Natural killer cell treated with Interleukin-12 subunit alpha and Interleukin-12 subunit beta and Interleukin-15 and Interleukin-18, amount 100 ng/mL, for 72 hours (primary cell): ENCODE measurements at regions not wholly inside any gene's neighbourhood (a gene's known extent, or its start where the extent isn't known, plus 50 kb on each side); places are given as distances from the start of the nearest gene placed in this dataset.

Experiments used
- ATAC-seq, 2 donors: fragments of 150-1000 bp; cut with Tn5 transposase in 1 of 2; sonication (Bioruptor Pico), chemical (Tn5 transposase) in 1 of 2; 2 replicates each; pipeline ENCODE4 v1.10.0; 2021
- DNase-seq: peaks from one replicate; pipeline ENCODE4 v3.0.0; 2022; ENCODE audit warnings: low spot score
- H3K27ac Mint-ChIP-seq, 2 donors: 1 replicate in 1 of 2; 2 replicates in 1 of 2; pipeline ENCODE4 v1.8.0; 2022; ENCODE audit warnings: mixed read lengths in 2 of 2, mild to moderate bottlenecking in 1 of 2, moderate library complexity in 1 of 2
- H3K27me3 Mint-ChIP-seq, 2 donors: 1 replicate in 1 of 2; 2 replicates in 1 of 2; pipeline ENCODE4 v1.8.0; 2022; ENCODE audit warnings: mixed read lengths in 2 of 2
- H3K36me3 Mint-ChIP-seq: one replicate; pipeline ENCODE4 v1.8.0; 2022; ENCODE audit warnings: mixed read lengths
- H3K4me1 Mint-ChIP-seq, 2 donors: 1 replicate in 1 of 2; 2 replicates in 1 of 2; pipeline ENCODE4 v1.8.0; 2022; ENCODE audit warnings: low read depth in 2 of 2, mixed read lengths in 2 of 2, mild to moderate bottlenecking in 1 of 2
- H3K4me3 Mint-ChIP-seq: one replicate; pipeline ENCODE4 v1.8.0; 2022; ENCODE audit warnings: mixed read lengths
- H3K9me3 Mint-ChIP-seq: 2 replicates; pipeline ENCODE4 v1.8.0; 2022; ENCODE audit warnings: mixed read lengths

DNA sequence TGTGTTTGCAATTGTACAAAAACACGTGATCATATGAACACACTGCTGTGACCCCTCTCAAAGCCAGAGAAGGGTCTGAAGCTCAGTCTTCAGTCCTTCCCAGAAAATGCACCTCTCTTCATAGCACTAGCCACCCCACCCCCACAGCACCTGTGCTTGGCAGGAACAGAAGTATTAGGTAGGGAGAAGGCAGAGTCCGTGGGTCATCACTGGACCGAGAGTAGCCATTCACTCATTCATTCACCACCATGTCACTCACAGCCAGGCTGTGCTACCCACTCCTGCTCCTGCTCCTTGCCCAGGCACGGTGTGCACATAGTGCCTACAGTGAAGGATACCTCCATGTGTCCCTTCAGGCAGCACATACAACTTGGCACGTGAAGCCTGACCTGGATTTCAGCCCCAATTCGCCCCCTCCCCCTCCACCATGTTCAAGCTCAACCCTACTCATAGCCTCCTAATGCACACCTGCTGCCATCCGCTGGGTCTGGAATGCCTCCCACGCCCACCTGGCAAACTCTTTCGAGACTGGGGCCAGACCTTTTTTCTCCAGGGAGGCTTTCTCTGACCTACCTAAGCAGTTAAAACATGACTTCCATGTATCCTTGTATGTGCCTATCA is 81.9 kb upstream of the GALNT2 start:
- H3K27ac Mint-ChIP-seq: no peak overlapping the region
- H3K27me3 Mint-ChIP-seq: peaks cover 13 to 28% of the 10 kb centered on the region in 2 donors
- no peaks in the 10 kb centered on the region for H3K4me1 Mint-ChIP-seq
- H3K4me3 Mint-ChIP-seq: no peak overlapping the region
- H3K9me3 Mint-ChIP-seq: no peaks in the 10 kb centered on the region
- DNase-seq: no peak
- H3K36me3 Mint-ChIP-seq: no peaks in the 10 kb centered on the region
- peak in 1 of 2 donors; percentile 31 for ATAC-seq

DNA sequence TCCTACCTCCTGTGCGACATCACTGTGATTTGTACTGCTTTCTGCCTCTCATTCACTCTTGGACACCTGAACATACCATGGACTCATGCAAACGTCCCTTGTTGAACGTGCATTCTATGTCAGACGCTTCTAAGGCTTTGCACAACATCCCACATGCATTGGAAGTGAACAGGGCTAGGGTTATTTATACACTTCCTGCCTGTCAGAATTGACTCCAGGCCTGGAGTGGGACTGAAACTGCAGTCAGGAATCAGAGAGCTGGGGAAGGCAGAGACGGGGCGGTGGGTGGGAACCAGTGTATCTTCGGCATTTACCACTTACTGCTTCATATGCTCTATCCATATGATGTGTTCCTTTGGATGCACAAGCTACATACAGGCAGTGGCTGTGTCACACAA is 81.4 kb upstream of the GALNT2 start:
- H3K27ac Mint-ChIP-seq: no peak overlapping the region

DNA sequence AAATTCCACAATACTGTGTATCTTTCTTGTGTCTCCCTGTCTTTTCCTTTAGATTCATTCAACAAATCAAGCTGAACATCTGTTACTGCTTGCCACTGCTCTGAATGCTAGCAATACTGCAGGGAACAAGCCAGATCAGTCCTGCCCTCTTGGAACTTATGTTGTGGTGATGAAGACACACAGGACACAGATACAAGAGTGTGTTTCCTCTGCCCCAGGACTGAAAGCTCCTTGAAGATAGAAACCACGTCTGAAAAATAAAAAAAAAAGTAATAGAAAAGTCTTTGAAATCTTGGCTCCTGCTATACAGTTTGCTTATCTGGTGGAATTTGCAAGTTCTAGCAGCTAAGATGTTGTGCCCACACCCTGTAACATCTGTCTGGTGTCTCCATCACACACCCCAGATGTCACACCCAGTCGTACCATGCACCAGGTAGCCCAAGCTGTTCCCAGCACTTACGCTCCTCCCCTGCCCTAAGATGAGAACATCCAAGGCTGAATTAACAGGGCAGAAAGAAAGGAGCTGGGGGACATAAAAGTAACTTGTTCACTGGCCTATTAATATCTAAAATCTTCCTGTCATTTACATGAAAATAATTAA is 80.2 kb upstream of the GALNT2 start:
- Mint-ChIP-seq H3K4me1 (no peaks in the 10 kb centered on the region), H3K36me3 (no peaks in the 10 kb centered on the region), H3K27me3 (peaks cover 11 to 27% of the 10 kb centered on the region in 2 donors), H3K27ac (no peak overlapping the region), H3K9me3 (no peaks in the 10 kb centered on the region), H3K4me3 (no peak overlapping the region)
- no peak for DNase-seq
- ATAC-seq: no peak

More for the DNA sequence above, 81.4 kb upstream of the GALNT2 start:
- no peaks in the 10 kb centered on the region for H3K9me3 Mint-ChIP-seq
- H3K36me3 Mint-ChIP-seq: no peaks in the 10 kb centered on the region
- ATAC-seq (no peak), DNase-seq (no peak)
- H3K4me1 Mint-ChIP-seq: no peaks in the 10 kb centered on the region
- H3K4me3 Mint-ChIP-seq: no peak overlapping the region
- H3K27me3 Mint-ChIP-seq: peaks cover 11 to 24% of the 10 kb centered on the region in 2 donors

DNA sequence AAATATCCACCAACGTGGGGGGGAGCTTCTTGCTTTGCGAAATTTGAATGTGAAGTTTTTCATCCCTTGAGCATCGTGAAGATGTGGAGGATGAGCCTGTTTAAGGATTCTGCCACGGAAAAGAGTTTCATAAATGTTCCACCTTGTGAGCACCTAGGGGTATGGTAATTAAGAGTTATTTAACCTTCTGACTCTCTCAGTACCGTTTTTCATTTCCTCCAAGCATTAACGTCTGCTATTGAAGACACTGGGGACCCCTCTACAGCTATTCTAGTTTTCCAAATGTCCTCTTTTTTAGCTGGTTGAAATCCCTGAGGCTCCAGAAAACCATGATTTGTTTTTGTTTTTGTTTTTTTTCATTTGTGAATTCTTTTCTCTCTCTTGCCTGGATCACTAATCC is 79.1 kb upstream of the GALNT2 start:
- no peak for DNase-seq
- Mint-ChIP-seq H3K27ac (no peak overlapping the region), H3K36me3 (no peaks in the 10 kb centered on the region)

DNA sequence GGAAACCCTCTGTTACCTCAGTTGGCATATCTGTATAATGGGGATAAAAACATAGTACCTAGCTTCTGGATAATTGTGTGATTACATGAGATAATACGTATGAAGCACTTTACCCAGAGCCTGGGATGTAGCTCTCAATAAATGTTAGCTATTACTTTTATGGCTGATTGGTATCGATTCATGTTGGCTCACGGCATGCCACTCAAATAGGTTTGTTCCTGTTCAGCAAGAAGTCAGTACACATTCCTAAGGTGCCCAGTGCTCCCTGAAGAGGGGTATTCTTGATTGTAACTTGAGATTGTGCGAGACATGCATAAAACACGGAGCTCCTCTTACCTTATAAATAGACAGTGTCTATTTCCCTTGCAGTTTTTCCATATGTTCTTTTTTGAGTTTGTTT is 78.5 kb upstream of the GALNT2 start:
- Mint-ChIP-seq H3K4me1 (no peaks in the 10 kb centered on the region), H3K36me3 (no peaks in the 10 kb centered on the region), H3K4me3 (no peak overlapping the region), H3K27ac (no peak overlapping the region), H3K9me3 (no peaks in the 10 kb centered on the region), H3K27me3 (peaks cover 9 to 16% of the 10 kb centered on the region in 2 donors)
- DNase-seq: no peak
- ATAC-seq: no peak

More for the DNA sequence above, 79.1 kb upstream of the GALNT2 start:
- Mint-ChIP-seq H3K9me3 (no peaks in the 10 kb centered on the region), H3K4me3 (no peak overlapping the region), H3K4me1 (no peaks in the 10 kb centered on the region), H3K27me3 (peaks cover 9 to 18% of the 10 kb centered on the region in 2 donors)
- ATAC-seq: no peak

DNA sequence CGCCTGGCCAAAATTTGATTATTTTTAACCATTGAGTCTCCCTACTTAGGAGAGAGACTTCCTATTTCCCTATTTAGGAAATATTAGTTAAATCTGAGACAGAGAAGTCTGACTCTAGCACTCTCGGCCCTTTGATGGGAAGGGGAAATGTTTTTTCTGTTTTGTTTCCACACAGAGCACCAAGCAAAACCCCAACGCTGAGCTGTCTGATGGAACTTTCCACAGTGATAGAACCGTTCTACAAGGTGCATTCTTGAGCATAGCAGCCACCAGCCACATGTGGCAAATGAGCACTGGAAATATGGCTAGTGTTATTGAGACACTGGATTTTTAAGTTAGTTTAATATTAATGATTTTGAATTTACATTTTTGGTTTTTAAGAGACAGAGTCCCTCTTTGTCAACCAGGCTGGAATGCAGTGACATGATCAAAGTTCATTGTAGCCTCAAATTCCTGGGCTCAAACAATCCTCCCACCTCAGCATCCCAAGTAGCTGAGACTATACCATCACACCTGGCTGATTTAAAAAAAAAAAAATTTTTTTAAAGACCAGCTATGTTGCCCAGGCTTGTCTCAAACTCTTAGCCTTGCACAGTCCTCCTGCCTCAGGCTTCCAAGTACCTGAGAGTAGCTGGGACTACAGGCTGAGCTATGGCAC is 77.3 kb upstream of the GALNT2 start:
- DNase-seq (no peak), ATAC-seq (no peak)
- Mint-ChIP-seq H3K9me3 (no peaks in the 10 kb centered on the region), H3K36me3 (no peaks in the 10 kb centered on the region), H3K4me3 (no peak overlapping the region), H3K27me3 (peaks cover 9 to 16% of the 10 kb centered on the region in 2 donors), H3K27ac (no peak overlapping the region), H3K4me1 (no peaks in the 10 kb centered on the region)

DNA sequence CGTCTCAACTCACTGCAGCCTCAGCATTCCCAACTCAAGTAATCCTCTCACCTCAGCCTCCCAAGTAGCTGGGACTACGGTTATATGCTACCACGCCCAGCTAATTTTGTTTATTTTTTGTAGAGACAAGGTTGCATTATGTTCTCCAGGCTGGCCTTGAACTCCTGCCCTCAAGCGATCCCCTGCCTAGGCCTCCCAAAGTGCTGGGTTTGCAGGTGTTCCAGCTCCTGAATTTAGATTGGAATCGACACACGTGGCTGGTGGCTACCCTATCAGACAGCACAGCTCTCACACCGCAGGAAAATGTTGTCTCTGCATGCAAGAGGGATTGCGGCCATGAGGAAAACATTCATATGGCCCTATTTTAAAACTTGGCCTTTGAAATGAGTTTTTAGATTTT is 76.7 kb upstream of the GALNT2 start:
- DNase-seq: no peak
- no peaks in the 10 kb centered on the region for H3K4me1 Mint-ChIP-seq
- H3K4me3 Mint-ChIP-seq: no peak overlapping the region
- H3K27me3 Mint-ChIP-seq: peaks cover 9 to 16% of the 10 kb centered on the region in 2 donors
- no peak overlapping the region for H3K27ac Mint-ChIP-seq
- no peaks in the 10 kb centered on the region for H3K36me3 Mint-ChIP-seq
- no peaks in the 10 kb centered on the region for H3K9me3 Mint-ChIP-seq
- no peak for ATAC-seq

DNA sequence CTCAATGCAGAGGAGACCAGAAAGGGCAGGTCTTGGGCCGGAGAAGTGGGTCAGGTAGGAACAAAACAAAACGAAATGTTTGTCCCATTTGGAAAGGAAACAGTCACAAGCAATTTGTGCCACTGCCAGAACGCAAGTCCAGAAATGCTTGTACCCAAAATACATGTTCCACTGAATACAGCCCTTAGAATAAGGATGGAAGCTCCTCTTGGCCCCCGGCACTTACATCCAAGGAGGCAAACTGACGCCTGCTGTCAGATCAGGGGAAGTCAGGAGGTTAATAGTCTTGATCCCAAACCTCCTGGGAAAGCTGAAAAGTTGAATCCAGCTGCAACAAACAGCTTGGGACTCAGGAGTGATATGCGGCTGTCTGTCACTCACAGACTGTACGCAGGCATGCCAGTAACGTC is 75.9 kb upstream of the GALNT2 start:
- Mint-ChIP-seq H3K9me3 (no peaks in the 10 kb centered on the region), H3K27ac (no peak overlapping the region), H3K4me3 (no peak overlapping the region), H3K36me3 (no peaks in the 10 kb centered on the region), H3K4me1 (no peaks in the 10 kb centered on the region), H3K27me3 (peaks cover 6 to 16% of the 10 kb centered on the region in 2 donors)
- no peak for ATAC-seq
- no peak for DNase-seq

DNA sequence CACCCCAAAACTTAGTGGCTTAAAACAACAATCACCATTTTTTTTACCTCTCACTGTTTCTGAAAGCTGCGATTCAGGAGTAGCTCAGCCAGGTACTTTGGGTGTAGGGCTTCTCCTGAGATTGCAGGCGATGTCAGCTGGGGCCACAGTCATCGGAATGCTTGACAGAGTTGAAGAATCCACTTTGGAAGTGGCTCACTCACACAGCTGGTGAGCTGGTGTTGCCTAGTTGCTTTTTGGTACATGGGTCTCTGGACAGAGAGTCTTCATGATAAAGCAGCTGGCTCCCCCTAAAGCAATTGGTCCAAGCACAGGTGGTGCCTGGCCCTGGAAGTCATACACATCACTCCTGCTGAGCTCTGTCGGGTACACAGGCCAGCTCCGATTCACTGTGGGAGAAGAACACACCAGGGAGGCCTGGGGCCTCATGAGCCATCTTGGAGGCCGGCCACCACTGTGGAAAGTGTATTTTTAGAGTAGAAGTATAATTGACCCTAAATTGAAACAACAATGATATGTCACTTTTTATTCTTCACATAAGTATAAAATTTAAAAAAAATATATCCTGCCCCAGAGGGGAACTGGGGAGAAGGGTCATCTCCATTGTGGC is 75.2 kb upstream of the GALNT2 start:
- no peak for DNase-seq
- Mint-ChIP-seq H3K27me3 (peaks cover 6 to 16% of the 10 kb centered on the region in 2 donors), H3K4me3 (no peak overlapping the region), H3K27ac (no peak overlapping the region), H3K36me3 (no peaks in the 10 kb centered on the region), H3K4me1 (no peaks in the 10 kb centered on the region), H3K9me3 (no peaks in the 10 kb centered on the region)
- no peak for ATAC-seq

DNA sequence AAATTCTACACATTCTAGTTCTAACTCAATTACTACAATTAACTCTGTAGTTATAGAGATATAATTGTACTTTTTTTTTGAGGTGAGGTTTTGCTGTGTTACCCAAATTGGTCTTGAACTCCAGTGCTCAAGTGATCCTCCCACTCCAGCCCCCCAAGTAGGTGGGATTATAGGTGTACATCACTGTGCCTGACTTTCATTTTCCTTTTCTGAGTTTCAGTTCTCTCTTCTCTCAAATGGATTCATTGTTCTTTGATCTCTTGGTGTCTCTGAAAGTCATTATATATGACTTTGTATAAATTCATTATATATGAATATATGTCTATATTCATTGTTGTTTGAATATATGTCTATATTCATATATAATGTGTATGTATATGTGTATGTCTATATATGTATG is 74.0 kb upstream of the GALNT2 start:
- H3K4me3 Mint-ChIP-seq: no peak overlapping the region
- H3K4me1 Mint-ChIP-seq: no peaks in the 10 kb centered on the region
- no peaks in the 10 kb centered on the region for H3K36me3 Mint-ChIP-seq
- peaks cover 4 to 14% of the 10 kb centered on the region in 2 donors for H3K27me3 Mint-ChIP-seq
- no peaks in the 10 kb centered on the region for H3K9me3 Mint-ChIP-seq
- ATAC-seq (no peak), DNase-seq (no peak)
- no peak overlapping the region for H3K27ac Mint-ChIP-seq

DNA sequence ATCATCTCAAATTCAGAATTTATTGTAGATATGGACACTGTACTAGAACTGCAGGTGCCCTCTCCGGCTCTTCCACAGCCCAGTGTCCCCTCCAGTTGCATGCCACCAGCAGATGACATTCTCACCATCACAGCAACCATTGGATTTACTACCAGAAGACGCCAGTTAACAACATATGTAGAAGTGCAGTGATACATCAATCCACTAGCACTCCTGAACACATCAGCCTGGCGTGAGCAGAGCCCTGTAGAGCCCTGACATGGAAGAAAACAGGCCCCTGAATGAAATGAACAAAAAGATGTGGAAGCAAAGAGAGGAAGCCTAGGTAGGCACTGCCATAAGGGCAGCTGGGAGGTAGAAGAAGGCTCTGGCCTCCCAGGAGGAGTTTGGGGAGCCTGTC is 73.1 kb upstream of the GALNT2 start:
- Mint-ChIP-seq H3K36me3 (no peaks in the 10 kb centered on the region), H3K4me3 (no peak overlapping the region), H3K4me1 (no peaks in the 10 kb centered on the region), H3K27ac (no peak overlapping the region), H3K27me3 (peaks cover under 1 to 6% of the 10 kb centered on the region in 2 donors), H3K9me3 (no peaks in the 10 kb centered on the region)
- no peak for ATAC-seq
- DNase-seq: no peak

DNA sequence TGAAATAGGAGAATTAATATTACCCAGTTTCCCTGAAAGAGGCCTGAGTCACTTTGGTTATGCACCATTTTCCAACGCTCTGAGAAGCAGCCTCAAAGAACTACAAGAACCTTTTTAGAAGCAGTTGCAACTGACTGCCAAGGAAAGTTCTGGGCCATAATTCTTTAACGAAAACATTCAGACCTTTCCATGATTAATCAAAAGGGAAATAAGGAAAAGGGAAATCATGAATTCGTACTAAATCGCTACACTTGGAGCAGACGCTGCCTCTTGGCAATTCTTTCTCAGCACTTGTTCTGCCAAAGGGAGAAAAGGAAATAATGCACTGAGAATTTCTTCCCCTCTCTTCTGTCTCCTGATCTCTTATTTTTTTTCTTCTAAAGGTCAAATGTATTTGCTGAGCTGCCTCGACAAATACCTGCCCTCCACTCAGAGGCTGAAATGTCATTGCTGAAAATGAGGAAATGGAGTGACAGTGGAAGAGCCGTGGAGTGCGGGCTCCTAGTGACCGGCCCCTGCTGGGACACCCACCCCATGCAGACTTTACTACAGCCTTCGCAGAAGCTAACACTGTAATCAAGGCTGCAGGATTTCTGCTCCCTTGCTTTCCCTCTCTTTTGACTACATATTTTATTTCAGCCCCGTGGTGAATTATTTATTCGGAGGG is 67.9 kb upstream of the GALNT2 start:
- Mint-ChIP-seq H3K4me1 (no peaks in the 10 kb centered on the region), H3K4me3 (no peak overlapping the region), H3K36me3 (no peaks in the 10 kb centered on the region), H3K9me3 (no peaks in the 10 kb centered on the region), H3K27ac (no peak overlapping the region), H3K27me3 (peaks cover 0 to 8% of the 10 kb centered on the region in 2 donors)
- ATAC-seq: no peak
- DNase-seq: no peak

DNA sequence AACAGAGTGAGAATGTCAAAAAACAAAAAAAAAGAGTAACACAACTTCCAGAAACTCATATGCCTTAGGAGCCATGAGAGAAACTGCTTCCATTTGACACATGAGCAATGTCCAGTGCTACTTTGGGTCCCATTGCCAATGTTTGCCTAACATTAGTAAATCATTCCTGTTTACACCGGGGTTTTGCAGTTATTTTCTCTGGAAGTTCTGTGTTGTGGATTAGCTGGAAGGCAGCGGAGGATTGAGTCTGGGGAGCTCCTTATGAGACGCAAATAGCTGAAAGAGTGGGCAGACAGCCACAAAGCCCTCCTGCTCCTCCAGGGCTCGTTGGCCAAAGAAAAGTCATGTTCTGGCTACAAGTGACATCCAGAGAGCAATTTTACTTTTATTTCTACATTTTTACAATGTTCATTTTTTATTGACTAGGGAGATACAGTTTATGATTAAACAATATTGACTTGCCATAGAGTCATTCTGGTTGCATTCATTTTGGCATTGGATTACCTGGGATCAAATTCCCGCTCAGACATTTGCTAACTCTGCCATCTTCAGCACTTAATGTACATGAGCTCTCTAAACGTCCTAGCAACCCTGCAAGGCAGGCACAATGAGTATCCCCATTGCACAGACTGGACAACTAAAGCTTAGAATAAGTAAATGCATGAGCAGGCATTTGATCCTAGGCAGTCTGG is 66.4 kb upstream of the GALNT2 start:
- no peaks in the 10 kb centered on the region for H3K36me3 Mint-ChIP-seq
- no peak for DNase-seq
- no peaks in the 10 kb centered on the region for H3K9me3 Mint-ChIP-seq
- H3K27ac Mint-ChIP-seq: no peak overlapping the region
- peaks cover 0 to 8% of the 10 kb centered on the region in 2 donors for H3K27me3 Mint-ChIP-seq
- no peaks in the 10 kb centered on the region for H3K4me1 Mint-ChIP-seq
- H3K4me3 Mint-ChIP-seq: no peak overlapping the region
- ATAC-seq: no peak
